ENCODE measurements at regions not wholly inside any gene's neighbourhood (a gene's known extent, or its start where the extent isn't known, plus 50 kb on each side); places are given as distances from the start of the nearest gene placed in this dataset.

GRCh38 chr13:73599232-73600128, 534.7 kb downstream of the KLF12 start:
- in situ Hi-C loops (cut with MboI; ENCODE audit: low pct_unique_long_range_greater_than_20kb, low sequenced_read_pairs): no loop called here
- no peak for DNase-seq

DNA sequence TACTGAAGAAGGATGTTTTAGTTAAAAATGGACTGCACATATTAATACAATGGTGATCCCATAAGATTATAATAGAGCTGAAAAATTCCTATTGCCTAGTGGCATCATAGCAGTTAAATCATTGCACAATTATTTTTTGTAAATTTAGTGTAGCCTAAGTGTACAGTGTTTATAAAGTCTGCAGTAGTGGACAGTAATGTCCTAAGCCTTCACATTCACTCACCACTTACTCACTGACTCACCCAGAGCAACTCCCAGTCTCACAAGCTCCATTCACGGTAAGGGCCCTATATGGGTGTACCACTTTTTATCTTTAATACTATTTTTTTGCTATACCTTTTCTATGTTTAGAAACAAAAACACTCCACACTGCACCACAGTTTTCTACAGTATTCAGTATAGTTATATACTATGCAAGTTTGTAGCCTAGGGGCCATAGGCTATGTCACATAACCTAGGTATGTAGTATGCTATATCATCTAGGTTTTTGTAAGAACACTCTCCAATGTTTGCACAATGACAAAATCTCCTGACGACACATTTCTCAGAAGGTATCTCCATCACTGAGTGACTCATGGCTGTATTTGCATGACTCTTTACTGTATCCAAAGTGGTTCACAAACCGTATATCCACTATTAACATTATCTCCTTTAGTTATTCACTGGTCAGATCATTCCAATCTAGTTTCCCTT, 536.0 kb downstream of the KLF12 start:
- in situ Hi-C loops (cut with MboI; ENCODE audit: low pct_unique_long_range_greater_than_20kb, low sequenced_read_pairs): no loop called here
- DNase-seq: no peak

- no peak for DNase-seq
- in situ Hi-C loops (cut with MboI; ENCODE audit: low pct_unique_long_range_greater_than_20kb, low sequenced_read_pairs): no loop called here
These were observed 537.6 kb downstream of the KLF5 start for GRCh38 chr13:73596382-73596781.

GRCh38 chr13:73593199-73593765, 534.5 kb downstream of the KLF5 start:
- in situ Hi-C loops (cut with MboI; ENCODE audit: low pct_unique_long_range_greater_than_20kb, low sequenced_read_pairs): no loop called here
- DNase-seq: no peak

DNA sequence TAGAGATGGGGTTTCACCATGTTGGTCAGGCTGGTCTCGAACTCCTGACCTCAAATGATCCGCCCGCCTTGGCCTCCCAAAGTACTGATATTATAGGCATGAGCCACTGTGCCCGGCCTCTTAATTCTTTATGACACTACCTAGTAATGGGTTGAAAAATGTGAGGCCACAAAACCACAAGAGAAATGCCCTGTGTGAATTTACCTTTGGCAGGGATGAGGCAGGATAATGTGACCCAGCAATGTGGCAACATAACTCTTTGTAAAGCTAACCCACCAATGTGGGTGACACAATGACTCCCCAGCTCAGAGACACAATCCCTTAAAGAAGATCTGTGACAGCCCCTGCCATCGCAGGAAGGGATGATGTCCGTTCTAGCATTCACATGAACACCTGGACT, 533.1 kb downstream of the KLF5 start:
- DNase-seq: no peak
- in situ Hi-C loops (cut with MboI; ENCODE audit: low pct_unique_long_range_greater_than_20kb, low sequenced_read_pairs): no loop called here

GRCh38 chr13:73590795-73591194, 532.0 kb downstream of the KLF5 start:
- in situ Hi-C loops (cut with MboI; ENCODE audit: low pct_unique_long_range_greater_than_20kb, low sequenced_read_pairs): no loop called here
- no peak for DNase-seq

GRCh38 chr13:73585236-73585635, 526.4 kb downstream of the KLF5 start:
- DNase-seq: no peak
- in situ Hi-C loops (cut with MboI; ENCODE audit: low pct_unique_long_range_greater_than_20kb, low sequenced_read_pairs): no loop called here

GRCh38 chr13:73583331-73583730, 524.5 kb downstream of the KLF5 start:
- in situ Hi-C loops (cut with MboI; ENCODE audit: low pct_unique_long_range_greater_than_20kb, low sequenced_read_pairs): no loop called here
- no peak for DNase-seq

GRCh38 chr13:73580513-73581267, 521.9 kb downstream of the KLF5 start:
- in situ Hi-C loops (cut with MboI; ENCODE audit: low pct_unique_long_range_greater_than_20kb, low sequenced_read_pairs): no loop called here
- no peak for DNase-seq

DNA sequence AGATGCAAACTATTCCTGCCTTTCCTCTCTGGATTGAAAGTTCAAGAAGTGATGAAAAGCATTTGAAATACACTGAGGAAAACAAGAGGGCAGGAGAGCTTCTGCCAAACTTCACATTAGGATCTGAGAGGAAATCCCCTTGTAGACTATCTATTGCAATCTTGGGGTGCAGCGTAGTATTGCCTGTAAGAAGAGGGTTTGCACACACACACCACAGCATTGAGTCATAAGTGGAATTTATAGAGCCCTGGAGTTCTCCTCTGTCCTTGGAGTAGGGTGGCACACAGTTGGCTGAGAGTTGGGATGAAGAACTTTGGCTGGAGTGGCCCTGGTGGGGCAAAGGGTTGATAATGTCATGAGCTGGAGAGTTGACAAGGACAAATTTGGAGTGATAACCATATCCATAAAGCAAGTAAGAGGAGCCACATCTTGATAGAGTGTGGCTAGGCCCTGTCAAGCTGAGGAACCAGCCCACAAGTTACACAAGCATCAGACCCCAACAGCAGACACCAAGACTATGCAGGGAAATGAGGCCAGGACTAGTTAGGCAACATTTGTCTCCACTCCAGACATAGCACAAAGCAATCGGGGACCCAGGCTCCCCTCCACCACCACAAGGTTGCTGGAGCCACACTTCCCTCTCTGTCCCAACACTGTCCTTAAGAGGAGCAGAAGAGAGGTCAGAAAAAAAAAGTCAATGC, 520.9 kb downstream of the KLF5 start:
- DNase-seq: no peak
- in situ Hi-C loops (cut with MboI; ENCODE audit: low pct_unique_long_range_greater_than_20kb, low sequenced_read_pairs): no loop called here

- no peak for DNase-seq
- in situ Hi-C loops (cut with MboI; ENCODE audit: low pct_unique_long_range_greater_than_20kb, low sequenced_read_pairs): no loop called here
These were observed 519.6 kb downstream of the KLF5 start for GRCh38 chr13:73578251-73578875.

- in situ Hi-C loops (cut with MboI; ENCODE audit: low pct_unique_long_range_greater_than_20kb, low sequenced_read_pairs): no loop called here
These were observed 517.5 kb downstream of the KLF5 start for GRCh38 chr13:73576291-73576690.

DNA sequence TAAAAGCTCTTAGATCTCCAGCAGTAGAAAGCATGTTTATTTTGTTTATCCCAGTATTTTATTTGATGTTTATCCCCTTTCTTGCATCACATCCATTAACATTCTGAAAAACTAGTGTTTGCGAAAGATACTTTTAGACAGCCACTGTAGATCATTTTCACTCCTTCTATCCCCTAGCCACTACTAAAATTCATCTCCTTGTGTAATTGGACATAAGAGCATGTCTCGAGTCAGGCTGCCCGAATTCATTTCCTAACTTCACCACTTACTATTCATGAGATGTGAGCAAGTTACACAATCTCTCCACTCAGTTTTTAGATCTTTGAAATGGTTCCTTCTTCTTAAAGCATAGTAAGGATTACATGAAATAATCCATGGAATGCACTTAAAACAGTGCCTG, 514.0 kb downstream of the KLF5 start:
- no peak for DNase-seq
- in situ Hi-C loops (cut with MboI; ENCODE audit: low pct_unique_long_range_greater_than_20kb, low sequenced_read_pairs): no loop called here

More at GRCh38 chr13:73576291-73576690, 517.5 kb downstream of the KLF5 start:
- no peak for DNase-seq

DNA sequence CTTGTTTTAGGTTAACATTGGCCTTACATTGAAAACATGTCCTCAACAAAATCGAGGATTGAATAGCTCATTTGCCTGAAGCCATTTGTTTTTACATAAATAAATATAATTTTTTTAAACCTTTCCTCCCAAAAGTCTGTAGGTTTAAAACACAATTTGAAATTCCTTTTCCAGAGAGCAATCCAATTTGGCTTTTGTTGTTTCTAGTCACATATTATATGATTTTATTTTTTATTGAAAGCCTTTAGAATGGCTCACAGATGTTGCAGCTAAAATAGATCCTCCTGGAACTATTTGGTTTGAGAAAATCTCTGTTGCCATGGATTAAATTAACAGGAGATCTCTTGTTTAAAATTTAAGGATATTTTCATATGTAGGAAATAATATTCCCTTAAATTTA, 512.6 kb downstream of the KLF5 start:
- in situ Hi-C loops (cut with MboI; ENCODE audit: low pct_unique_long_range_greater_than_20kb, low sequenced_read_pairs): no loop called here
- DNase-seq: no peak

DNA sequence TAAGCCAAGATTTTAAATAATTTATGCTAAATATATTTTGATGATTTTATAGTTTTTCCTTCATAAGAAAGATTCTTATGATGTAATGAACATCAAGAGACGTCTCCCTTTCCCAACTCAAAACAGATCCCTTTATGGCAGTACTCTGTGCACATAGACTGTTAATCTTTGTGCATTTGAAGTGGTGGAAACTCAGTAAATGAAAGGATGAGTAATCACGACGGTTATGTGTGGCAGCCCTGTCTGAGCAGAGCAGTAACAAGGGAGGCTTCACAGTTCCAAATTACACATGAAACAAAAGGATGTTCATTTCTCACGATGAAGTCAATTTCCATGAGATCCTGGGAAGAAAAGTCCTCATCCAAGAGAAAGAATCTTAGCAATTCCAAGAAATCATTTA, 498.1 kb downstream of the KLF5 start:
- no peak for DNase-seq
- in situ Hi-C loops (cut with MboI; ENCODE audit: low pct_unique_long_range_greater_than_20kb, low sequenced_read_pairs): no loop called here

DNA sequence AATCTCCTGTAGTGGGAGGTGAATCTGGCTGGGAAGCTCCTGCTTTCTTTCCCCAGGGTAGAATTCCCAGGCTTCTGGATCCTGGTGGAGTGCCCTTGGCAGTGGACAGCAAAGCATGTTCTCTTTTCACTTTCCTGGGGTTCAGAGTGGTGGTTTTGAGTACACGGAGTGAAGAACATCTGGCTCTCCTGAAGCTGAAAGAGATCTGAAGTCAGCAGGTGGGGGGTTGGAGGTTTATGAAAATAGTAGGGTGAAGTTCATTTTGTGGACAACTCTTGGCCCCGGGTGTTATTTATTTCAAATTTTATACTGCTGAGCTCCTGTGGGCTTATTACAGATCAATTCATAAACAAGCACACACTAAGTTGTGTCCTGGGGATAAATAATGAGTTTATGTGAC, 497.3 kb downstream of the KLF5 start:
- in situ Hi-C loops (cut with MboI; ENCODE audit: low pct_unique_long_range_greater_than_20kb, low sequenced_read_pairs): no loop called here

DNA sequence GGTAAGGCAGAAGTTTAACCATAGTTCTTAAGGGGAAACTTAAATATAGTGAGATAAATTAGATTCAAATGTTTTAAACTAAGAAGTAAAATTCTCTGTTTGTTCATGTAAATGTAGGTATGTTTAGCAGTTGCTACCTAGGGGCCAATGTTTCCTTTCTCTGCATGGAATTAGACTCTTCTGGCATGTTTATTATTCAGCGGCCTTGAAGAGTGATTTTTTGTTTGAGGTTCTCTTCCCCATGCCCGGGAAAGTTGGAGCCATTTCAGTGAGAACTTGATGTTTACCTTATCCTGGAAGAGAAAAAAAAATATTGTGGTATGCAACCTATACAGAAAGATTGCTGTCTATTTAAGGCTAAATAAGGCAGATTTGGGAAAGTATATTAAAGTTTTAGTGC, 492.9 kb downstream of the KLF5 start:
- no peak for DNase-seq
- in situ Hi-C loops (cut with MboI; ENCODE audit: low pct_unique_long_range_greater_than_20kb, low sequenced_read_pairs): no loop called here

More for the DNA sequence above, 497.3 kb downstream of the KLF5 start:
- DNase-seq: no peak

DNA sequence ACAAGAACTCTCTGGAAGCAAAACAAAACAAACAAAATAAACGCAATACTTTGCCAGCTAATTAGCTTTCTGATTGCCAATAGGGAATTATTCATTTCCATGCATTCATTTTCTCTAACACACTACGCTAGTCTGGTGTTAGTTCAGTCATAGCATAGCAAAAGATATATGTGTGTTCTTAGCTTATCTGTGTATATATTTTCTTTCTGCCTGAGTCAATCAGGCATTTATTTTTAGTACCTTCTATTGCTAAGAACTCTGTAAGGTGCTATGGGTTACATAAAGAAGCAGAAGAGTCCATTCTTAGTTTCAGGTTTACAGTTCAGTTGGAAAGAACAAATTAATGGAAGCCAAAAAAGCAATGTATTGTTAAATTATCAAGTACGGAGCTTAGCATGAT, 490.9 kb downstream of the KLF5 start:
- no peak for DNase-seq
- in situ Hi-C loops (cut with MboI; ENCODE audit: low pct_unique_long_range_greater_than_20kb, low sequenced_read_pairs): no loop called here

DNA sequence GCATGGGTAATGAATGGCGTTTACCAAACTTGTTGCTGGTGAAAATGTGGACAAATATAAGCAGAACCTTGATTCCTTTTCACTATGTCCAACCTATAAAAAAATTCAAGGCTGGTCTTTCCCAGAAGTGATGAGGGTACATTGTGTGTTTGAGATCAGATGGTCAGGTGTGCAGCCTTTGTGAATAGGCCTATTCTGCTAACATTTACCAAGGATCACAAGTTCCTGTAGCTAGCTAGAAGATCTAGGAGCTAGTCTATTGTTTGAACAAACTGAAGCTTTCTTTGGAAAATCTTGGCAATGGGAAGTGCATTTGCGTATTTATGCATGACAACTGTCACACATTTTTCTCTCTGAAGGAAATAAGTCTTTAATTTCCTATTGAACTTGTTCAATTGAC, 489.6 kb downstream of the KLF5 start:
- DNase-seq: no peak

More for the DNA sequence above, 489.6 kb downstream of the KLF5 start:
- in situ Hi-C loops (cut with MboI; ENCODE audit: low pct_unique_long_range_greater_than_20kb, low sequenced_read_pairs): no loop called here
